HG03457 (cell line): ENCODE measurements at regions not wholly inside any gene's neighbourhood (a gene's known extent, or its start where the extent isn't known, plus 50 kb on each side); places are given as distances from the start of the nearest gene placed in this dataset.
"Not testable (repeated sequence)": the region's sequence is repeated elsewhere in the genome, so short reads cannot be mapped to it uniquely, and the experiment has no call there.

Source experiments
- ATAC-seq: cut with Tn5 transposase; IDR thresholded peaks from one replicate; pipeline ENCODE4 v1.9.1; 2021; ENCODE audit warnings: moderate number of reproducible peaks; ENCODE audit not compliant: unreplicated experiment

- no peak for ATAC-seq
Observed at GRCh38 chr7:114364151-114364550, 50.5 kb upstream of the FOXP2 start.

GRCh38 chr7:114363292-114363691 is 51.3 kb upstream of the FOXP2 start:
- no peak for ATAC-seq

GRCh38 chr7:114358911-114359310 is 55.7 kb upstream of the FOXP2 start:
- no peak for ATAC-seq

GRCh38 chr7:114356133-114356532 is 58.5 kb upstream of the FOXP2 start:
- ATAC-seq: no peak

GRCh38 chr7:114354306-114354705 is 60.3 kb upstream of the FOXP2 start:
- ATAC-seq: no peak

GRCh38 chr7:114345494-114345893 is 69.1 kb upstream of the FOXP2 start:
- no peak for ATAC-seq

GRCh38 chr7:114343949-114344708 is 70.5 kb upstream of the FOXP2 start:
- ATAC-seq: no peak

GRCh38 chr7:114342431-114343179 is 72.0 kb upstream of the FOXP2 start:
- ATAC-seq: no peak

- no peak for ATAC-seq
Observed at GRCh38 chr7:114341648-114342047, 73.0 kb upstream of the FOXP2 start.

- no peak for ATAC-seq
Observed at GRCh38 chr7:114334989-114335388, 79.6 kb upstream of the FOXP2 start.

- ATAC-seq: not testable (repeated sequence)
Observed at GRCh38 chr7:114329458-114329857, 85.2 kb upstream of the FOXP2 start.

- ATAC-seq: no peak
Observed at GRCh38 chr7:114317450-114318098, 97.0 kb upstream of the FOXP2 start.

- ATAC-seq: no peak
Observed at GRCh38 chr7:114312649-114313048, 102.0 kb upstream of the FOXP2 start.

GRCh38 chr7:114310345-114311110 is 104.1 kb upstream of the FOXP2 start:
- ATAC-seq: no peak

- ATAC-seq: no peak
Observed at GRCh38 chr7:114309729-114310128, 104.9 kb upstream of the FOXP2 start.

GRCh38 chr7:114303301-114303700 is 111.3 kb upstream of the FOXP2 start:
- ATAC-seq: no peak

- no peak for ATAC-seq
Observed at GRCh38 chr7:114302858-114303257, 111.8 kb upstream of the FOXP2 start.

GRCh38 chr7:114298011-114298410 is 116.6 kb upstream of the FOXP2 start:
- ATAC-seq: no peak

- no peak for ATAC-seq
Observed at GRCh38 chr7:114297121-114297520, 117.5 kb upstream of the FOXP2 start.

GRCh38 chr7:114295522-114295921 is 119.1 kb upstream of the FOXP2 start:
- ATAC-seq: no peak

GRCh38 chr7:114294036-114294435 is 120.6 kb upstream of the FOXP2 start:
- no peak for ATAC-seq
